Astrocyte (in vitro differentiated cells and primary cell): ENCODE measurements at regions not wholly inside any gene's neighbourhood (a gene's known extent, or its start where the extent isn't known, plus 50 kb on each side); places are given as distances from the start of the nearest gene placed in this dataset.

ENCODE experiments used
- DNase-seq: peaks from one replicate; pipeline ENCODE4 v3.0.0-alpha.2; 2010; ENCODE audit warnings: low read depth
- FAIRE-seq: peaks from 2 replicates; lab custom pipeline; 2011; peaks lifted over from hg19 to GRCh38; lab: Jason Lieb, UNC
- H2AFZ ChIP-seq: 2 replicates; pipeline ENCODE4 v1.6.0; 2012; ENCODE audit warnings: low read depth, low read length, inconsistent platforms
- H3K27ac ChIP-seq: 2 replicates; pipeline ENCODE4 v1.5.1; 2011; ENCODE audit warnings: low read depth, low read length, inconsistent platforms
- H3K27me3 ChIP-seq: 2 replicates; pipeline ENCODE4 v1.6.0; 2011; ENCODE audit warnings: low read length, inconsistent platforms; ENCODE audit not compliant: insufficient read depth
- H3K36me3 ChIP-seq: 2 replicates; pipeline ENCODE4 v1.5.1; 2011; ENCODE audit warnings: low read length, inconsistent platforms; ENCODE audit not compliant: insufficient read depth
- H3K4me1 ChIP-seq: 2 replicates; pipeline ENCODE4 v1.5.1; 2011; ENCODE audit warnings: low read length, inconsistent platforms; ENCODE audit not compliant: insufficient read depth
- H3K4me2 ChIP-seq: 2 replicates; pipeline ENCODE4 v1.6.0; 2012; ENCODE audit warnings: low read length, inconsistent platforms
- H3K4me3 ChIP-seq: 2 replicates; pipeline ENCODE4 v1.5.1; 2011; ENCODE audit warnings: low read depth, mild to moderate bottlenecking, low read length, inconsistent platforms; ENCODE audit not compliant: insufficient read depth
- H3K79me2 ChIP-seq: 2 replicates; pipeline ENCODE4 v1.6.0; 2012; ENCODE audit warnings: mild to moderate bottlenecking, low read length, inconsistent platforms; ENCODE audit not compliant: insufficient read depth
- H3K9ac ChIP-seq: 2 replicates; pipeline ENCODE4 v1.6.0; 2012; ENCODE audit warnings: mild to moderate bottlenecking, low read length, inconsistent platforms
- H3K9me3 ChIP-seq: 2 replicates; pipeline ENCODE4 v1.5.1; 2012; ENCODE audit warnings: low read depth, mild to moderate bottlenecking, low read length, inconsistent platforms; ENCODE audit not compliant: insufficient read depth
- H4K20me1 ChIP-seq: 2 replicates; pipeline ENCODE4 v1.6.0; 2012; ENCODE audit warnings: low read length, inconsistent platforms; ENCODE audit not compliant: insufficient read depth
- H3K27ac Mint-ChIP-seq: one replicate; pipeline ENCODE4 v1.8.0; 2021; ENCODE audit warnings: mild to moderate bottlenecking, mixed read lengths; ENCODE audit not compliant: unreplicated experiment
- H3K27me3 Mint-ChIP-seq: one replicate; pipeline ENCODE4 v1.8.0; 2021; ENCODE audit warnings: low read depth, mixed read lengths; ENCODE audit not compliant: unreplicated experiment
- H3K36me3 Mint-ChIP-seq: one replicate; pipeline ENCODE4 v1.8.0; 2021; ENCODE audit warnings: low read depth, mixed read lengths; ENCODE audit not compliant: unreplicated experiment
- H3K4me1 Mint-ChIP-seq: one replicate; pipeline ENCODE4 v1.8.0; 2021; ENCODE audit warnings: low read depth, mixed read lengths; ENCODE audit not compliant: unreplicated experiment
- H3K4me3 Mint-ChIP-seq: one replicate; pipeline ENCODE4 v1.8.0; 2021; ENCODE audit warnings: mild to moderate bottlenecking, moderate library complexity, mixed read lengths; ENCODE audit not compliant: unreplicated experiment
- H3K9me3 Mint-ChIP-seq: one replicate; pipeline ENCODE4 v1.8.0; 2021; ENCODE audit warnings: mild to moderate bottlenecking, mixed read lengths; ENCODE audit not compliant: unreplicated experiment
- CTCF ChIP-seq: IDR thresholded peaks from 2 replicates; pipeline ENCODE4 v1.5.1; 2011; ENCODE audit warnings: low read depth, mild to moderate bottlenecking, inconsistent platforms, low read length, moderate library complexity; ENCODE audit not compliant: insufficient read depth
- EZH2 ChIP-seq: IDR thresholded peaks from 2 replicates; pipeline ENCODE4 v1.6.1; 2012; ENCODE audit warnings: mild to moderate bottlenecking, low read length, inconsistent platforms; ENCODE audit not compliant: insufficient read depth

GRCh38 chr22:48750826-48751440, 1076.7 kb downstream of the BRD1 start:
- no peak for DNase-seq
- no peaks in the 10 kb centered on the region for H3K9me3 Mint-ChIP-seq
- Histone ChIP-seq H3K4me2 (no peak overlapping the region), H3K4me3 (no peak overlapping the region), H3K9ac (no peak overlapping the region), H4K20me1 (no peaks in the 10 kb centered on the region), H3K27ac (no peak overlapping the region), H3K4me1 (no peaks in the 10 kb centered on the region), H3K36me3 (no peaks in the 10 kb centered on the region), H3K9me3 (no peaks in the 10 kb centered on the region), H3K27me3 (no peaks in the 10 kb centered on the region), H3K79me2 (no peaks in the 10 kb centered on the region), H2AFZ (no peak overlapping the region)
- peaks cover 2% of the 10 kb centered on the region for H3K4me1 Mint-ChIP-seq
- H3K27ac Mint-ChIP-seq, result no peak overlapping the region
- no peaks in the 10 kb centered on the region for H3K36me3 Mint-ChIP-seq
- TF ChIP-seq CTCF (no peak), EZH2 (no peak)
- H3K27me3 Mint-ChIP-seq, result peaks cover 15% of the 10 kb centered on the region
- H3K4me3 Mint-ChIP-seq, result no peak overlapping the region
- no peak for FAIRE-seq

GRCh38 chr22:48750282-48750681, 1077.4 kb downstream of the BRD1 start:
- Histone ChIP-seq H3K27ac (no peak overlapping the region), H3K4me1 (no peaks in the 10 kb centered on the region), H3K36me3 (no peaks in the 10 kb centered on the region), H3K4me3 (no peak overlapping the region), H3K27me3 (no peaks in the 10 kb centered on the region), H3K4me2 (no peak overlapping the region), H4K20me1 (no peaks in the 10 kb centered on the region), H3K79me2 (no peaks in the 10 kb centered on the region), H2AFZ (no peak overlapping the region), H3K9ac (no peak overlapping the region), H3K9me3 (no peaks in the 10 kb centered on the region)
- Mint-ChIP-seq H3K4me3 (no peak overlapping the region), H3K36me3 (no peaks in the 10 kb centered on the region), H3K9me3 (no peaks in the 10 kb centered on the region), H3K27me3 (peaks cover 11% of the 10 kb centered on the region), H3K4me1 (peaks cover 2% of the 10 kb centered on the region), H3K27ac (no peak overlapping the region)
- no peak for TF ChIP-seq CTCF
- no peak for TF ChIP-seq EZH2
- DNase-seq (no peak), FAIRE-seq (no peak)

- Mint-ChIP-seq H3K27me3 (peaks cover 11% of the 10 kb centered on the region), H3K4me3 (no peak overlapping the region), H3K27ac (no peak overlapping the region), H3K9me3 (no peaks in the 10 kb centered on the region), H3K36me3 (no peaks in the 10 kb centered on the region), H3K4me1 (peaks cover 2% of the 10 kb centered on the region)
- Histone ChIP-seq H2AFZ (no peak overlapping the region), H3K36me3 (no peaks in the 10 kb centered on the region), H3K4me2 (no peak overlapping the region), H3K4me3 (no peak overlapping the region), H4K20me1 (no peaks in the 10 kb centered on the region), H3K79me2 (no peaks in the 10 kb centered on the region), H3K9me3 (no peaks in the 10 kb centered on the region), H3K4me1 (no peaks in the 10 kb centered on the region), H3K27me3 (no peaks in the 10 kb centered on the region), H3K27ac (no peak overlapping the region), H3K9ac (no peak overlapping the region)
- DNase-seq (no peak), FAIRE-seq (no peak)
- TF ChIP-seq EZH2 (no peak), CTCF (no peak)
Observed at GRCh38 chr22:48749555-48750227, 1078.0 kb downstream of the BRD1 start.
